GM18907 (cell line): ENCODE measurements at regions not wholly inside any gene's neighbourhood (a gene's known extent, or its start where the extent isn't known, plus 50 kb on each side); places are given as distances from the start of the nearest gene placed in this dataset.

ENCODE experiments used
- ATAC-seq: cut with Tn5 transposase; IDR thresholded peaks from one replicate; pipeline ENCODE4 v1.9.1; 2021; ENCODE audit warnings: mild to moderate bottlenecking, moderate library complexity; ENCODE audit not compliant: unreplicated experiment

DNA sequence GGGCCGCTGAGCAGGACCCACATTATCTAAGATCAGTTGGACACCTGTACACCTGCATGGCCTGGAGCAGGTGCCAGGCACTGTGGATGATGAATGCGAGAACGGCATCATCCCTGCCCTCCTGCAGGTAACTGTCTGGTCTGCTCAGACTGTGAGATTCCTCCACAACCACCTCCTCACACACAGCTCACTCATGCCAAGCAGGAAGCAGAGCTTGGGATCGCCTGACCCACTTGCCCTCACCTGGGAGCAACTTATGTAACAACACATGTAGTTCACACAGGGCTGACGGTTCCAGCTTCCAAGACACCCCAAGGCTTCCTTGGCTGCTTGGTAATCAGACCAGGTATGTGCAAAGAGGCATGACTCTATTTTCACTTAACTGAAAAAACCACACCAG, 359.2 kb downstream of the PREX1 start:
- ATAC-seq, result no peak

DNA sequence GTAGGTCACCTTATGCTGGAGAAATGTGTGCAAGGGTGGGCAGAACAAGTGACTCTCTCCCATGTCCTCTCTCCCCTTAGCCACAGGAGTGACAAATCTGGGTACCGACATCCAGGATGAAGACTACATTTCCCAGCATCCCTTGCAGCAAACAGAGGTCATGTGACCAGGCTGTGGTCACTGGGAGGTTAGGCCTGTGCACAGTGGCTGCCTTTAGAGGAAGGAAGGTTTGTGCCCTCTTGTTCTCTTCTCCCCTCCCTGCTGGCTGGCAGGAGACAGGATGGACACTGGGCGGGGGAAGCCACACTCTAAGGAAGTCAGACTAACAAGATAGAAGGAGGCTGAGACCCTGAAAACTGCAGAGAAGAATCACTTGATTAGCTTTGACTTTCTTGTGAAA, 360.2 kb downstream of the PREX1 start:
- ATAC-seq, result no peak

DNA sequence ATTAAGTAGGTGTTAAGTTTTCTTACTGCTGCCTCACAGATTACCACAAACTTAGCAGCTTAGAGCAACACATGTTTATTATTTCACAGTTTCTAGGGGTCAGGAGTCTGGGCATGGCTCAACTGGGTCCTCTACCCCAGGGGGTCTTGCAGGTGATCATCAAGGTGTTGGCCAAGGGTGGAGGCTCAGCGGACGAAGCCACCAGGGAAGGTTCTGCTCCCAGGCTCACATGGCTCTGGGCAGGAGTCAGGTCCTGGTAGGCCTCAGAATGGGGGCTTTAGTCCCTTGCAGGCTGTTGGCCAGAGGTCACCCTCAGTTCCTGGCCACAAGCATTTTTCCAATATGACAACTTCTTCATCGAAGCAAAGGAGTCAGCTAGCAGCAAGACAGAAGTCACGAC, 362.5 kb downstream of the PREX1 start:
- ATAC-seq, result no peak

DNA sequence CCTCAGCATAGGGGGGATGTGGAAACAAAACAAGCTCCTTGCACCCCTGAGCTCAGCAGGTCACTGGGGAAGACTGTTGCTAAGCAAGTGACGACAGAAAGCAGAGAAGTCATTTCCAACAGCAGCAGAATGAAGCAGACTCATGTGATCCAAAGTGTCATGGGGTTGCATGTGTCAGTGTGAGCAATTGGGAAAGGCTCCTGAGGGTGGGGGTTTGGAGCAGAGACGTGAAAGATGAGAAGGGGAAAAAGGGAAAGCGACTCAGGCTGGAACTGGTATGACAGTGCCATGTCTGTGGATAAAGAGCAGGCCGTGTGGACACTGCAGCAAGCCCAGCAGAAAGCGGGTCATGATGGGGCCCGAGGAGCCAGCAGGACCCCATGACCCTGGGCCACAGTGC, 363.9 kb downstream of the PREX1 start:
- no peak for ATAC-seq

DNA sequence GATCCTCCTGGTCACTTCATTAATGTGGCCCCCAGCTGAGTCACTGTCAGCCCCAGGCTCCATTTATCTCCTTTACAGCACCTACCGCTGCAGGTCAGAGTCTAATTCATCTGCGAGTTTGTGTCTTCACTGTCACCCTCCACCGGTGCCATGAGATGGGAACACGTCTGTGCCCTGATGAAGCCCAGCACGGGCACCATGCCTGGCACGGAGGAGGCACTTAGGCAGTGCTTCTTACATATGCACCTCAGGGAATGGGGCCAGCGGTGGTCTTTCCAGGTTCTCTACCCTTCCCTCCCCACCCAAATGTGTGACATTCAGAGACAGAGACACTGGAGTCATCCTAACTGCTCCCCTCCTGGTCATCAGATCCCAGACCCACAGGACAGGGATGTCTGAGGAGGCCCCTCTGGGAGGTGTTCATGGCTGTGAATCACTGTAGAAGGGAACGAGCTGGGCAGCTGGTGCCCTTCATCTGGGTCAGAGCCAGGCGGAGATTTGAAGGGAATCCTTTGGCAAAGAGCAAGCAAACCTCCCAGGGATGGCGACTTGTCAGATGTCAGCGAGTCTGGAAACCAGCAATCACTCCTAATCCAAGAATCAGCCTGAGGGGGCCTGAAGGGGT, 364.6 kb downstream of the PREX1 start:
- ATAC-seq, result no peak

DNA sequence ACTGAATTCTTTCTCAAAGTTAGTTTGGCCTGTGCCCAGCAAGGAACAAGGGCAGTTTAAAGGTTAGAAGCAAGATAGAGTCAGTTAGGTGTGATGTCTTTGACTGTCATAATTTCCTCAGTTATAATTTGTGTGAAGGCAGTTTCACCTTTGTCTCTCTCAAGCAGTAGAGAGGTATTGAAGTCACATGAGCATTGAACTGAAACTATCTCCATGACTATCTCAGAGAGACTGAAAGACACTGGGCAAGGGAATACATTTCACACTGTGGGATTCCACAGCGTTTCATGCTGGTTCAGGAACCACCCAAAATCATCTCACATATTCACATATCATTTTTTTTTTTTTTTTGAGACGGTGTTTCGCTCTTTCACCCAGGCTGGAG, 366.1 kb downstream of the PREX1 start:
- ATAC-seq, result no peak

DNA sequence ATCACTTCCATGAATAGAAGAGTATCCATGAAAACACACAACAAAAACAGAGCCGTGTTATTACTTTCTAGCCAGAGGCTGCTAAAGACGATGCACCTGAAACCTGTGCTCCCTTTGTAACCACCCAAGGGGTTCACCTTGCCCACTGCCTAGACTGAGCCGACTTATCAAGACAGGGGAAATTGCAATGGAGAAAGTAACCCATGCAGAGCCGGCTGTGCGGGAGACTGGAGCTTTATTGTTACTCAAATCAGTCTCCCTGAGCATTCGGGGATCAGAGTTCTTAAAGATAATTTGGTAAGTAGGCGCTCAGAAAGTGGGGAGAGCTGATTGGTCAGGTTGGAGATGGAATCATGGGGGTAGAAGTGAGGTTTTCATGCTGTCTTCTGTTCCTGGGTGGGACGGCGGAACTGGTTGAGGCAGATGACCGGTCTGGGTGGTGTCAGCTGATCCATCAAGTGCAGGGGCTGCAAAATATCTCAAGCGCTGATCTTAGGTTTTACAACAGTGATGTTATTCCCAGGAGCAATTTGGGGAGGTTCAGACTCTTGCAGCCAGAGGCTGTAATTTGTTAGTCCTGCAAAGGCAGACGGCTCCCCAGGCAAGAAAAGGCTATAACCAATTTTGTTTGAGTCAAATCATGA, 366.6 kb downstream of the PREX1 start:
- no peak for ATAC-seq

DNA sequence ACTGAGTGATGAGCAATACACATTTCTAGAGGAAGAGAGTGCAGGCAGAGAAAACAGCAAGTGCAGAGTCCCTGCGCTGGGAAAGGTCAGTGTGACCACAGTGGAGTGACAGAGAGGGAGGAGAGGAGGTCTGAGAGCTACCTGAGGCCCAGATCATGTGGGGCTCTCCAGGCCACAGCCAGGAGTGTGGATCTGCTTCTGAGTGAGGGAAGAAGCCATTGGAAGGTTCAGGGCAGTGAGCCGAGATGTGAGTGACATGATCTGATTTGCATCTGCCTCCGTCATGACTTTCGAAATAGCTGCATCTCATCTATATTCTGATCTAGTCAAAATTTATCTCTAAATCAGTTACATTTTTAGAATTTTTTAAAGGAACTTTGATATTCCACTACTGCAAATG, 367.1 kb downstream of the PREX1 start:
- no peak for ATAC-seq

DNA sequence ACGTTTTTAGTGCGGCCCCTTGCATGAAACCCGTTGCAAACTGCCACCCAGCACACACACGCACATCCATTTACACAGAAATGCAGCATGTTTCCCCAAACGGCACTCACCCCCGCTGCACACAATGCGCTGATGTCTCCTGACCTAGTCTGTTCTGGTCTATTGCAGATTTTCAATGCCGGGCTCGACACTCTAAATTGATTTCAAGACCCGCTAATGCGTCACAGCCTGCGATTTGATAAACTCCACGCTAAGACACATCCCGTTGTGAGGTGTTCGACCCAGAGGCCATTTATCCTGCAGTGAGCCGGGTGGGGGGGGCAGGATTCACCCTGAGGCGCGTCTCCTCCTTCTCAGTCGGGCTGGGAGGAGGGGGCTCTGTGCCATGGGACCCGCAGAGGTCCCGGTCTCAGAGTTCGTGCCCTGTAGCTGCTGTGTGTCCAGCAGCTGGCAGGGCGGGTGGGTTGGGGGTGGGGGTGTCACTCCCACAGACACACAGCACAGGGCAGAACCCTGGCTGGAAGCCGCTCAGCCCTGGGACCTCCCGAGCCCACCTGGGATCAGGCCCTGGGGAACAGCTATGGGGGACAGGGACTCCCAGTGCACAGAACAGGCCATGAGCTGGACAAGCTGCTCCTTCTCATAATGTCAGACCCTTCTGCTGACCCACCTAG, 367.9 kb downstream of the PREX1 start:
- no peak for ATAC-seq

DNA sequence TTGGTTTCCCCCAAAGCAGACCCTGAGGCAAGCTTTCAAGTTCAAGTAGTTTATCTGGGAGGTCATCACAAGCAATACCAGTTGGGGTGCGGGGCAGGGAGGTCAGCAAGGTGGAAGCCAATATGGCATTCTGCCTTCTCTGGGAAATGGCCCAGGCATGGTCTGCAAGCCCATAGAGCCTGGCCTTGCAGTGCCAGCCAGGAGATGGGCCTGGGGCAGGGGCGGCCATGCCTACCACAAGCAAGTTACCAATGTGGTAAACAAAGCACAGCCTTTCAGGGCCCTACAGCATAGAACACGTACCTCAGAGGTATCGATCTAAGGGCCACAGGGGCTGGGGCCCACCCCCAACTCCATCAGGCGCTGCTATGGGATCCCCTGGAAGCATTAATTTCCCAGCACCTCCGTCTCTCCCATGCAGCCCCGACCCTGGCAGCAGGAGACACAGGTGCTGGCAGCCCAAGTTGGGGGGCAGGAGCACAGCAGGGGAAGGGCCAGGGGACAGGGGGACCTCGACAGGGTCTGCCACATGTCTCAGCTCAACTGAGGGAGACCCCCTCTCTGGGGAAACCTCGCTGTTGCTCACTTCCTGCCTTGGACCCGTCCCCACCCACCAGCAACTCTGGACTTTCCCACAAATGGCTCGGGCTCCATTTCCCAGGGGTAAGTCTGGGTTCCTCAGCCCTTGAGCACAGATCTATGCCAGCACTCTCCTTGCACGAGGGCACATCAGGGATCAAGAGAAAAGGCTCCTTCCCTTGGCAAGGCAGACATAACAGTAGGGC, 369.0 kb downstream of the PREX1 start:
- ATAC-seq, result no peak

DNA sequence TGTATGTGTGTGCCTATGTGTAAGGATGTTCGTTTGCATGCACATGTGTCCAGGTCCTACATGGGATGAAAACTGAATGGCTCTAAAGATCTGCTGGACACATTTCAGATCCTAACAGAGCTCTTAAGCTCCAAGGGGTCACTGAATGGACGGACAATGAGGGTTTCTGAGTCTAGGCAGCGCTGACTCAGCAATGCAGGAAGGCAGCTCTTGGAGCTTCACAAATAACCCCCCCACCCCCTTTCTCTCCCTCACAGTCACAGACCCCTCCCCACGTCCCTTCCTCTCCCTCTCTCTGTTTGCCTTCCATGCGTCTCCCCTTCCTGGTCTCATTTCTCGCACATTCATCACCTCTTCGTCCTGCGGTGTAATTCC, 369.8 kb downstream of the PREX1 start:
- ATAC-seq, result no peak

DNA sequence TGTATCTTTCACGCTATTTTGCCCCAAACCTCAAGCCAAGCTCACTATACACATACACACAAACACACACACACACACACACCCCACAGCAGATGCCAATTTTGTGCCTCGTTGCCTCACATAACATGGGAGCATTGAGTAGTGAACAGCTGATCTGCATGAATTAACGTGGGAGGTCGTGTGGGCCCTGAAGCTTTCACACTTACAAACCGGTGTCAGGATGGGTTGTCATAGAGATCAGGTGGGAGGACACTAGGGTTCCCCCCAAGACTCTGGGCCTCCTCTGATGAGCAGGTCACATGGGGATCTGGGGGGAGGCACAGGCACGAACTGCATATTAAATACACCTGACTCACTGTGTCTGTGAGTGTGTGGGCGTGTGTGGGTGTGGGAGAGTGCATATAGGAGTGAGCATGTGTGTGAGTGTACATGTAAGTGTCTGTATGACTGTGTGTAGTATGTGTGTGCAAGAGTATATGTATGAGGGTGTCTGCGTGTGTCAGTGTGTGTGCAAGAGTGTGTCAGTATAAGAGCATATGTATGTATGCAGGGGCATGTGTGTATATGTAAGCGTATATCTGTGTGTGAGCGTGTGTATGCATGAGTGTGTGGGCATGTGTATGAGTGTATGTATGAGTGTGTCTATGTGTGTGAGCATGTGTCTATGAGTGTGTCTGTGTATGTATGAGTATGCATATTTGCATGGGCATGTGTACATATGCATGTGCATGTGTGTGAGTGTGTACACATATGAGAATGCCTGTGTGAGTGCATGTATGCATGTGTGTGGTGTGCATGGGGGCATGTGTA, 370.4 kb downstream of the PREX1 start:
- ATAC-seq, result no peak

DNA sequence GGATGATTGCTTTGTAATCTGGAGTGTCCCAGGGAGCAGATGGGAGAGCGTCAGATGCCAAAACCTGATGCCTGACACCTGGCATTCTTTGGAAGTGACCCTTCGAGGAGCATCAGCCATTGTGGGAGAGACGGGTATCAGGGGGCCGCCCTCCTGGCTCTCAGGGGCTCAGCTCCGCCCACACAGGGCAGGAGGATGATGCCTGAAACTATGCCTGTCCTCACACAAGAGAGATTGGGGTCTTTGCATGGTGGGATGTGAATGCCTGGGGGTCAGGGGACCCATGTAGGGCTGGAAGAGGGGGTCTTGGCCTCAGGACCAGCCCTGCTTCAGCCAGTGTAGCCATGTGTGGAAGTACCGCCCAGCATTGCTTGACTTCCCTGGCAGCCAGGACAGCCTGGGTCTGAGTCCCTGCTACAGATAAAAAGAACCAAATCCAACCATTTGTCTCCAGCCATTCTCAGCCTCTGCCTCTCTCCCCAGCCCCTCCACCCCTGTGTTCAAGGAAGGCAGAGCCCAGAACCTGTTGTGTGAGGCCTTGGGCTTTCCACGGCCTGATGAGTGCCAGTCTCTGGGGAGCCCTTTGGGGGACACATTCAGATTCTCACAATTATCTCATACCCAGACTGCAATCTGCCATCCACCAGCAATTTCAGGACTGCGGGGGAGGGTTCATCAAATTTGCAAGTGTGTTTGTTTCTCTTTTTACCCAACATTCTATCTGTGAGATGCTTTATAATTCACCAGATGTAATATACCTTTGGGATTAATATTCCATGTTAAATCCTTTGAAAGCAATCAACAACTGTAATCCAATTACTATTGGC, 371.2 kb downstream of the PREX1 start:
- no peak for ATAC-seq

DNA sequence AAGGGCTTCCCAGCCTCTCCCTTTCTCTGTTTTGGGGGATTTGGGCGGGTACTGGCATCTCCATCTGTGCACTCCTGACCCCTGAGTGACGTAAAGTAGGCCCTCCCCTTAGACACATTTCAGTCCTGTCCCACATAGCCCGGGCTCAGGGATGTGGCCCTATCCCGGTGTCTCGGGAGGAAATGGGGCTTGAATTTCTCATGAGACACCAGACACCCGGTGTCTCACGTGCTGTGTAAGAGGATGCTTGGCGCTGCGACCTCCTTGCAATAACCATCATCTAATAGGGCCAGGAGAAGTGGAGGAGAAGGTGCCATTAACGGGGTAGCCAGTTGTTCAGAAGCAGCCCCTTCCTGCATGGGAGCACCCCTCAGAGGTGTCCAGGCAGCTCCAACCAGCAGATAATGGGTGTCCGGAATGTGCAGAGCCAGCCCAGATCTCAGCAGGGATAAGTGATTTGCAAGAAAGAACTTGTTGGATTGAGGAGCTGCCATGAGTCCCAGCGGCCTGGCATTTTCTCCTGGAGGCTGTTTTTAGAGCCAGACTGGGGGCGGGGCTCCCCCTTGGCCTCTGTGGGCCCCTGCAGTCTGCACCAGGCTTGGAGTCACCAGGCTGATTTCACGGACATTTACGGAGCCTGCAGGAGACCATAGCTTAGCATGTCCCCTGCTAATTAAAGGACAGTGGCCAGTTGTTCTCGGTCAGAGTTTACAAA, 372.0 kb downstream of the PREX1 start:
- ATAC-seq, result no peak

DNA sequence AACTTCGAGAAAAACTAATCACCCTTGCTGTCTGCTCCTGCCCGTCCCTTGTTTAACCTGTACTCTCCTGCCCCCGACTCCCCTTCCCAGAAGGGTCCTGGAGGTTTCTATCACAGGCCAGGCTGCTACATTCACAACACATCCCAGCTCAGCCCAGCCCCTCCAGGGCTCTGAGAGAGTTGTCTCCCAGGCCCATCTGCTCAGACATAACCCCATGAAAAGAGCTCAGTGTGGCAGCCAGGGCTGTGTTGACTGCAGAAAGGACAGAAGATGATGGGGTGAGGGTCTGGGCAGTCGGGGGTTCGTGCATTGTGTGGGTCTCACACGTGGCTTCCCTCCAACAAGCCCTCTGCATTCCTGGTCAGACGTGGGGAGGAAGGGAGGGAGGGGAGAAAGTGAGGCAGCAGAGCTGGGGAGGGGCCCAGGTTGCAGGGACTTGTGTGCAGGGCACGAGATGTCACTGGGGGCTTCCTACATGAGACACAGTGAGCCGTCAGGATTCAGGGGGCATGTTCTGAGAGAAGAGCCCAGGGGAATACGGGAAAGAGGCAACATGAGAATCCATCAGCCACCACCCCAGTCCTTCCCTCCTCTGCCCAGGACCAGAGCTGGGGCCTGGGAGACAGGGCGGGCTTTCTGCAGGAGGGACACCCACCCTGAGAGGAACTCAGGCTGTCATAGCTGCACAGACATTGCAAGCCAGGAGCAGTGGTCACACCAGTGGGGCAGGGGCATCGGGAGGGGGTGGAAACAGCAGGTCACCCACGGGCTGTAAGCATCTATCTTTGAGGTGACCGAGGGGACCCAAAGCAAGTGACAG, 372.9 kb downstream of the PREX1 start:
- no peak for ATAC-seq

DNA sequence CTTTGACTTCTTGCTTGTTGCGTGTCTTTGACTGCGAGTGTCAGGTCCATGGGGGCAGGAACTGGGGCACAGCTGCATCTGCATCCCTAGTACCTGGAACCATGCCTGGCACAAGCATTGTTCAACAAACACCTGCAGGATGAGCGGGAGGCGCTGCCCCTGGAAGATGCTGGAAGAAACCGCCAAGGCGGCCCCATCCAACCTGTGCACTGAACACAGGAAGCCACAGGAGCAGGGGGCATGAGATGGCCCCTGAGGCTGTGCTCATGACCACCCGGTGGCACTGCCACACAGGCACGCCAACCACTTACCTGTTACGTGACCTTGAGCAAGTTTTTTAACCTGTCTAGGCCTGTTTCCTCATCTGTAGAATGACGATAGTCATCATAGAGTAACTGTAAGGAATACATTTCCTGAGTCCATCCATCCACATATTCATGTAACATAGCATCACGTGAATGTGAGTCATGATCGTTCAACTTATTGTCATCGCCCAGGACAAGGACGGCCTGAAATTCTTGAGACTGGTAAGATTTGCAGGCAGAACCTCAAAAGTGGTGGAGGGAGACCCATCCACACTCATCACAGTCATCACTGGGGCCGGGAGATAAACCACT, 374.2 kb downstream of the PREX1 start:
- ATAC-seq, result no peak

DNA sequence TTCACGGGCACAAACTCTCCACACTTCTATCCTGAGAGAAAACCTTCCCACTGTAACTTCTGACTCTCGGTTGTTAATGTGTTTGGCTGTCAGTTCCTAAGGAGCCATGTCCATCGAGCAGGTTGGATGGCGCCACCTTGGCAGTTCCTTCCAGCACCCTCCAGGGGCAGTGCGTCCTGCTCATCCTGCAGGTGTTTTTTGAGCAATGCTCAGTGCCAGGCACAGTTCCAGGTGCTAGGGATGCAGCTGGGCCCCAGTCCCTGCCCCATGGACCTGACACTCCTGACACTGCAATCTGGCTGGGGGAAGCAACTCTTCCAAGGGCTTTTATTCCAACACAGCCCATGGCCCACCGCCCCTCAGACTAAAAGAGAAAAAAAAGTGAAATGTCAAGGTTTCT, 376.4 kb downstream of the PREX1 start:
- no peak for ATAC-seq
